ENCODE measurements at regions not wholly inside any gene's neighbourhood (a gene's known extent, or its start where the extent isn't known, plus 50 kb on each side); places are given as distances from the start of the nearest gene placed in this dataset.
"Not testable (repeated sequence)": the region's sequence is repeated elsewhere in the genome, so short reads cannot be mapped to it uniquely, and the experiment has no call there.

- Histone ChIP-seq H3K4me1 (ENCODE audit: insufficient read depth, low read length, severe bottlenecking) (no peaks in the 10 kb centered on the region), H3K27ac (ENCODE audit: low read depth, low read length, poor library complexity, severe bottlenecking) (no peak overlapping the region), H3K9me3 (ENCODE audit: low read length) (no peaks in the 10 kb centered on the region), H3K4me2 (ENCODE audit: low read length) (no peak overlapping the region), H4K20me1 (ENCODE audit: insufficient read depth, low read length) (no peaks in the 10 kb centered on the region), H3K27me3 (ENCODE audit: insufficient read depth, low read length) (no peaks in the 10 kb centered on the region), H3K9ac (ENCODE audit: low read length) (no peak overlapping the region), H3K9me2 (ENCODE audit: low read depth, low read length) (no peaks in the 10 kb centered on the region), H3K79me2 (ENCODE audit: insufficient read depth, low read length) (no peaks in the 10 kb centered on the region), H3K4me3 (ENCODE audit: low read depth, low read length, poor library complexity, severe bottlenecking) (no peak overlapping the region), H3K36me3 (ENCODE audit: insufficient read depth, low read length) (no peaks in the 10 kb centered on the region), H3F3A (ENCODE audit: insufficient read depth, low read length) (no peaks in the 10 kb centered on the region), H2AFZ (ENCODE audit: low read length) (no peak overlapping the region)
- TF ChIP-seq, protein P1, sequence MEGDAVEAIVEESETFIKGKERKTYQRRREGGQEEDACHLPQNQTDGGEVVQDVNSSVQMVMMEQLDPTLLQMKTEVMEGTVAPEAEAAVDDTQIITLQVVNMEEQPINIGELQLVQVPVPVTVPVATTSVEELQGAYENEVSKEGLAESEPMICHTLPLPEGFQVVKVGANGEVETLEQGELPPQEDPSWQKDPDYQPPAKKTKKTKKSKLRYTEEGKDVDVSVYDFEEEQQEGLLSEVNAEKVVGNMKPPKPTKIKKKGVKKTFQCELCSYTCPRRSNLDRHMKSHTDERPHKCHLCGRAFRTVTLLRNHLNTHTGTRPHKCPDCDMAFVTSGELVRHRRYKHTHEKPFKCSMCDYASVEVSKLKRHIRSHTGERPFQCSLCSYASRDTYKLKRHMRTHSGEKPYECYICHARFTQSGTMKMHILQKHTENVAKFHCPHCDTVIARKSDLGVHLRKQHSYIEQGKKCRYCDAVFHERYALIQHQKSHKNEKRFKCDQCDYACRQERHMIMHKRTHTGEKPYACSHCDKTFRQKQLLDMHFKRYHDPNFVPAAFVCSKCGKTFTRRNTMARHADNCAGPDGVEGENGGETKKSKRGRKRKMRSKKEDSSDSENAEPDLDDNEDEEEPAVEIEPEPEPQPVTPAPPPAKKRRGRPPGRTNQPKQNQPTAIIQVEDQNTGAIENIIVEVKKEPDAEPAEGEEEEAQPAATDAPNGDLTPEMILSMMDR (IDR thresholded peaks at IDR 0.05; ENCODE audit: low read length): no peak
- TF ChIP-seq EZH2 (IDR thresholded peaks at IDR 0.05; ENCODE audit: borderline replicate concordance, low read length): no peak
Observed at GRCh38 chr19:30066781-30067759, 125.0 kb downstream of the URI1 start.

DNA sequence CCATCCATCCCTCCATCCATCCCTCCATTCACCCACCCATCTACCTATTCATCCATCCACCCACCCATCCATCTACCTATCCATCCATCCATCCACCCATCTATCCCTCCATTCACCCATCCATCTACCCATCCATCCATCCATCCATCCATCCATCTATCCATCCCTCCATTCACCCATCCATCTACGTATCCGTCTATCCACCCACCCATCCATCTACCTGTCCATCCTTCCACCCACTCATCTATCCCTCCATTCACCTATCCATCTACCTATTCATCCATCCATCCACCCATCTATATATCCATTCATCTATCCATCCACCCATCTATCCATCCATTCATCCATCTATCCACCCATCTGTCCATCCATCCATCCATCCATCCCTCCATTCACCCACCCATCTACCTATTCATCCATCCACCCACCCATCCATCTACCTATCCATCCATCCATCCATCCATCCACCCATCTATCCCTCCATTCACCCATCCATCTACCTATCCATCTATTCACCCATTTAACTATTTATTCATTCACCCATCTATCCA, 126.0 kb downstream of the URI1 start:
- H3K27me3 ChIP-seq (ENCODE audit: insufficient read depth, low read length); H3K27ac ChIP-seq (ENCODE audit: low read depth, low read length, poor library complexity, severe bottlenecking); H3K4me1 ChIP-seq (ENCODE audit: insufficient read depth, low read length, severe bottlenecking); H3K36me3 ChIP-seq (ENCODE audit: insufficient read depth, low read length); H3K4me3 ChIP-seq (ENCODE audit: low read depth, low read length, poor library complexity, severe bottlenecking); H4K20me1 ChIP-seq (ENCODE audit: insufficient read depth, low read length); H2AFZ ChIP-seq (ENCODE audit: low read length); H3K9me2 ChIP-seq (ENCODE audit: low read depth, low read length); H3K79me2 ChIP-seq (ENCODE audit: insufficient read depth, low read length); H3K9me3 ChIP-seq (ENCODE audit: low read length); H3K9ac ChIP-seq (ENCODE audit: low read length); H3F3A ChIP-seq (ENCODE audit: insufficient read depth, low read length); H3K4me2 ChIP-seq (ENCODE audit: low read length): not testable (repeated sequence)

- H3K4me1 ChIP-seq (ENCODE audit: insufficient read depth, low read length, severe bottlenecking): no peaks in the 10 kb centered on the region
- H3K27me3 ChIP-seq (ENCODE audit: insufficient read depth, low read length): no peaks in the 10 kb centered on the region
- no peaks in the 10 kb centered on the region for H3K9me3 ChIP-seq (ENCODE audit: low read length)
- no peaks in the 10 kb centered on the region for H3K79me2 ChIP-seq (ENCODE audit: insufficient read depth, low read length)
- H2AFZ ChIP-seq (ENCODE audit: low read length): no peak overlapping the region
- no peaks in the 10 kb centered on the region for H3K9me2 ChIP-seq (ENCODE audit: low read depth, low read length)
- H3K4me3 ChIP-seq (ENCODE audit: low read depth, low read length, poor library complexity, severe bottlenecking): no peak overlapping the region
- H3K9ac ChIP-seq (ENCODE audit: low read length): no peak overlapping the region
- no peak overlapping the region for H3K27ac ChIP-seq (ENCODE audit: low read depth, low read length, poor library complexity, severe bottlenecking)
- no peak overlapping the region for H3K4me2 ChIP-seq (ENCODE audit: low read length)
- no peaks in the 10 kb centered on the region for H3F3A ChIP-seq (ENCODE audit: insufficient read depth, low read length)
- H3K36me3 ChIP-seq (ENCODE audit: insufficient read depth, low read length): no peaks in the 10 kb centered on the region
- TF ChIP-seq, protein P1 (IDR thresholded peaks at IDR 0.05; ENCODE audit: low read length): no peak
- no peak for TF ChIP-seq EZH2 (IDR thresholded peaks at IDR 0.05; ENCODE audit: borderline replicate concordance, low read length)
- no peaks in the 10 kb centered on the region for H4K20me1 ChIP-seq (ENCODE audit: insufficient read depth, low read length)
Observed at GRCh38 chr19:30068528-30069395, 126.7 kb downstream of the URI1 start.
